HG03439 (cell line): ENCODE measurements at regions not wholly inside any gene's neighbourhood (a gene's known extent, or its start where the extent isn't known, plus 50 kb on each side); places are given as distances from the start of the nearest gene placed in this dataset.
"Not testable (repeated sequence)": the region's sequence is repeated elsewhere in the genome, so short reads cannot be mapped to it uniquely, and the experiment has no call there.

Experiments
- ATAC-seq: cut with Tn5 transposase; IDR thresholded peaks from one replicate; pipeline ENCODE4 v1.9.1; 2021; ENCODE audit warnings: mild to moderate bottlenecking, moderate library complexity; ENCODE audit not compliant: unreplicated experiment

DNA sequence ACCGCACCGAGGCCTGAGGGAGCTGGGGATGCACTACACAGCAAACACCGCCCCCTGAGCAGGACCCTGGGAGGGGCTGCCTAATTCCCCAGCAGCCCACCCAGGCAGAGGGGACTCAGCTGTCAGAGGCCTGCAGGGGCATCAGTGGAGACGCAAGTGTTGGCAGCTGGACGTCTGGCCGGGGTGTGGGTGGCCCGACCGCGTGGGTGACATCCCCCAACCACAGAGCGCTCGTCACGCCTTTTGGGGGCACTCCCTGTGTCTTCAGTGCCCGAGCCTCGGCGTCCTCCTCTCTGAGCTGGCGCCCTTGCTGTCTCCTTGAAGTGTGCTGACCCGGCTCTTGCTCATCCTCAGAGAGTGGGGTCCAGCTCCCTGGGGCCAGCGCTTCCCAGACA, 150.2 kb downstream of the BRD1 start:
- ATAC-seq, result no peak

DNA sequence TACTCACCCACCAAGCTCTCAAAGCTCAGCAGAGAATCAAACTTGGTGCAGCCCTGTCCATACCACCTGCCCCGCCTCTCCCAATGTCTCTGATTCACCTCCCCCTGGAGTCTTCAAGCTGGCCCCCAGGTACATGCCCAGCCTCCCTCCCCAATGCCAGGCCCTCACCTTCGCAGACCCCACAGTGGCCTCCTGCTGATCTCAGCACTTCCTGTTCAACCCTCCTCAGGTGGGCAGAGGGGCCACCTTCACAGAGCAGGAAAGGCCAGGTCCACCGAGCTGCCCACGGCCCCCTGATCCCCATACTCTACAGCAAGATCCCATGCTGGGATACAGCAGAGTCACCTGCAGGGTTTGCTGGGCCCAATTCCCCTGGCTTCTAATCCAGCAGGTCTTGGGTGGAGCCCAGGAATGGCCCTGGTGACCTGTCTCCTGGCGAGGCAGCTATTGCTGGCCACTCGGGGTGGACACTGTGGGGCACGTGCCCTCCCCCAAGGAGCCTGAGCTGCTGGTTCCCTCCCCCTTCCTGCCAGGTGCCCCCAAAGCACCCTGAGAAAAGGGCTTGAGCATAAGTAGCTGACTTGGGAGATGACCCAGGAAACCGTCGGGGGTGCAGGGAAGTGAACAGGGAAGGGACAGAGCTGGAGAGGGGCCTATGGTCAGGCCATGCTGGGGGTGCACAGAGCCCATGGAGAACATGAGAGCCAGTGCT, 150.7 kb downstream of the BRD1 start:
- no peak for ATAC-seq

DNA sequence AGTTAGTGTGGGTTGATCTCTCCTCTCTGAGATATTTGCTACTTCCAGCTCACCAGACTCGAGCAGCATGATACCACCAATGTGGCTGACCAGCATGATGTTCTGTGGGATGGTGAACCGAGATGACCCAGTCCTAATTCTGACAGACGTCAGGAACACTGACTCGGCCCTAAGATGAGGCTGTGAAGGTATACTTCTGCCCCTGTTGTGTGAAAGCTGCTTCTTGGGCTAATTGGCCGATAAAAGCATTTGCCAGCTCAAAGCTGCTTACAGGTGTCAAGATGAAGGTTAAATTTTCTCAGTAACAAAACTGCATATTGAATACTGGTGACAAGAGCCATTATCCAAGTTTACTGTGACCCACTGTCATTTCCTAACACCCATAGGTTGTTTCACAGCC, 151.4 kb downstream of the BRD1 start:
- no peak for ATAC-seq

DNA sequence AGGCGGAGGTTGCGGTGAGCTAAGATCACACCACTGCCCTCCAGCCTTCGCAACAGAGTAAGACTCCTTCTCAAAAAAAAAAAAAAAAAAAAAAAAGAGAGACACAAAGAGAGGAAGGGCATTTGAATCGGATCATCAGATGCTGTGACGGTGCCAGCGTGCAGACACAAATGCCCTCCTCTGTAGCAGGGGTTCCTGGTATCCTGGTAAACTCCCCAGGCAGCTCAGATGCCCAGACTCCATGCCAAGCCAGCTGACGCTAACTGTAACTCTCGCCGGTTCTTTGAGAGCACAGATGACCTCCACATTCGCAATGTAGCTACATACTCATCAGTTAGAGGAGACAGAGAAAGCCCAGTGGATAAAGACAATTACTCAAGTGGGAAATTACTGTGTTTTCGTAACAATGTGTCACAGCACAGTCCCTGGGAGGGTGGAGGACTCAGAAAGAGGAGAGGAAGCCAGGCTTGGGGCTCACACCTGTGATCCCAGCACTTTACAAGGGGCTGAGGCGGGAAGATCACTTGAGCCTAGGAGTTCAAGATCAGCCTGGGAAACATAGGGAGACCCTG, 153.1 kb downstream of the BRD1 start:
- ATAC-seq, result no peak

DNA sequence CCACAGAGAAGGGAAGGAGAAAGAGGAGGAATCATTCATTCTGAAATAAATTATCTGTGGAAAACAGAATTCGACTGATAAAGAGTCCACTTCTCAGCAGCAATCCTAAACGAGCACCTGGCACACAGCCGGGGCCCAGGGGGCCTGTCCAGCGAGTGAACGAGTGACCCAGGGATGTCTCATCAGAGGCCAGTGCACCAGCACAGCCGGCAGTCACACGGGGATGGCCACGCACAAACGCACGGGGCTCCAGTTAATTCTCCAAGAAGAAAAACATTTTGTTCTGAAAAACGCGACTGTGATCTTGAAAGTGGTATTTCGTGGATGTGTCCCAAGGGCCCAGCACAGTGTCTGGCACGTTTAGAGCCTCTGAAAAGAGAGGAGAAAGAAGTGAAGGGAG, 154.6 kb downstream of the BRD1 start:
- ATAC-seq, result no peak

DNA sequence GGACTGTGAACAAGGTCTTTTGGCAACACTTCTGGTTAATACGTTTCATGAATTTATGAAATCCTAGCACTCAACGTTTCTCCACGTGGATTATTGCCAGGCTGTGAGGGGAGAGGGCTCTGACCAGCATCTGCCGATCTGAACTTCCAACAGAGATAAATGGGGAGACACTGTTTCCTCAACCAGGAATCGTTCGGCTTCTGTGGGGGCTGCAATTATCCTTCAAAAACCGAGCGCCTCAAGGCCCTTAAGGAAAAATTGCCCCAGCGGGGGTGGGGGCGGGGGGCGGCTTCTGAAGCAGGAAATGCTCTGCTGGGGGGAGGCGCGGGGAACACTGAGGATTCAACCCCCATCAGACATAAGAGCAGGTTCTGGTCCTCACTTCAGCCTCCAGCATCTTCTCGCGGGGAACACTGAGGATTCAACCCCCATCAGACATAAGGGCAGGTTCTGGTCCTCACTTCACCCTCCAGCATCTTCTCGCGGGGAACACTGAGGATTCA, 155.6 kb downstream of the BRD1 start:
- ATAC-seq, result no peak

DNA sequence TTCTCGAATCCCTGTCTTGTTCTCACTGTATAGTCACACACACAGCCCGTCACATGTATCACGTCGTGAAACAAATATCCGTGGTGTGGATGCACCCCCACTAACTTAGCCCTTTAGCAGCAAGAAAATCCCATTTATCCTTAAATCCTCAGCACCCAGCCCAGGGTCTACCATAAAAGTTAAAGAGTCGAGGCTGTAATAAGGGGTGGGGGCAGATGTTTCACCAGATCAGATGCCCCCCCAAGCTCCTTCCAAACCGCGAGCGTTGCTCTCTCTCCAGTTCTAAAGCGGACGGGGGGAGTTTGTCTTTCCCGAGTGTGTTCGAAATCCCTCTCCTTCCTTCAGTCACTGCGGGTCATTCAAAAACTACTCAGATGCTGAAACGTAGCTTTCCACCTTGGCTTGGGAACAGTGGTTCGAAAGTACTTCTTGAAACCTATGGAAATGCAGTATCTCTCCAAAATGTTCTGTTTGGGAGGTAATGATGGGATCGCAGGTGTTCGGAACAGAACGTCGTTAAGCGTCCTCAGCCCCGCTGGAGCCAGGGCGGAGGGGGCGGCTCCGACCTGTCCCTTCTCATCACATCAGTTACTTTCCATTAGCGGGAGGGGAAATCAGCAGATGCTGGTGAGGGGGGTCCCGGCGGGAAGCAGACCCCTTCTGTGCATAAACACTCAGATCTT, 156.2 kb downstream of the BRD1 start:
- no peak for ATAC-seq

DNA sequence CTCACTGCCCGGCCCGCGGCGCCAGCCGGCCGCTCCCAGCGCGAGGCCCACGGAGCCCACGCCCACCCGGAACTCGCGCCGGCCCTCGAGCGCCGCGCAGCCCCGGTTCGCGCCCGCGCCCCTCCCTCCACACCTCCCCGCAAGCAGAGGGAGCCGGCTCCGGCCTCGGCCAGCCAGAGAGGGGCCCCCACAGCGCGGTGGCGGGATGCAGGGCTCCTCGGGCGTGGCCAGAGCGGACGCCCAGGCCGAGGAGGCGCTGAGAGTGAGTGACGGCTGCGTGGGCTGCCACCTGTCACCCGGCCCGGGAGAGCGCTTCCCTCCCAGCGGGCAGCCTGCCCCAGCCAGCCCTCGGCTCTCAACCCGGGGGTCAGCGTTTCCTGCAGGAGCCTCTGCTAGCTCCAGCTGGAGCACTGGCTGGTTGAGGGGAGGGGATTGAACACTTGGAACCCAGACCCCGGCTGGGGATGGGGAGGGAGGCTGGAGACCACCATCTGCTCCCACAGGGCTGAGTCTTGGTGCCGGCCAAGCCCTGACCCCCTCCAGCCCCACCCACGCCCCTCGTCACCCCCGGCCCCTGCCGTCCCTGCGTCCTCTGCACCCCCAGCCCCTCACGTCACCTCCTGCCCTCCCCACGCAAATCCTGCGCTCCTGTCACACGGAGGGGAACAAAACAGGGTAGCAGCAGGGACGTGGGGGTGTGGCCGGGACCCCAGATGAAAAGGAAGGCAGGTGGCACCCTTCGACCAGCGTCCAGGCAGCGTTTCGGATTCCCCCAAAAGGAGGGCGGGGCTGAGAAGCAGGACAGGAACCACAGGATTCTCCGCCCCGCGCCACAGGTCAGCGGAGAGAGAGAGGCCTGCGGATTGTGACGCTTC, 157.0 kb downstream of the BRD1 start:
- no peak for ATAC-seq

DNA sequence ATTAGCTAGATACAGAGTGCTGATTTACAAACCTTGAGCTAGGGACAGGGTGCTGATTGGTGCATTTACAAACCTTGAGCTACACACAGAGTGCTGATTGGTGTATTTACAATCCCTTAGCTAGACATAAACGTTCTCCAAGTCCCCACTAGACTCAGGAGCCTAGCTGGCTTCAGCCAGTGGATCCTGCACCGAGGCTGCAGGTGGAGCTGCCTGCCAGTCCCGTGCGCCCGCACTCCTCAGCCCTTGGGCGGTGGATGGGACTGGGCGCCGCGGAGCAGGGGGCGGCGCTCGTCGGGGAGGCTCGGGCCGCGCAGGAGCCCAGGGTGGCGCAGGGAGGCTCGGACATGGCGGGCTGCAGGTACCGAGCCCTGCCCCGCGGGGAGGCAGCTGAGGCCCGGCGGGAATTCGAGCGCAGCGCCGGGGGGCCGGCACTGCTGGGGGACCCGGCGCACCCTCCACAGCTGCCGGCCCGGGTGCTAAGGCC, 157.7 kb downstream of the BRD1 start:
- ATAC-seq, result not testable (repeated sequence)

DNA sequence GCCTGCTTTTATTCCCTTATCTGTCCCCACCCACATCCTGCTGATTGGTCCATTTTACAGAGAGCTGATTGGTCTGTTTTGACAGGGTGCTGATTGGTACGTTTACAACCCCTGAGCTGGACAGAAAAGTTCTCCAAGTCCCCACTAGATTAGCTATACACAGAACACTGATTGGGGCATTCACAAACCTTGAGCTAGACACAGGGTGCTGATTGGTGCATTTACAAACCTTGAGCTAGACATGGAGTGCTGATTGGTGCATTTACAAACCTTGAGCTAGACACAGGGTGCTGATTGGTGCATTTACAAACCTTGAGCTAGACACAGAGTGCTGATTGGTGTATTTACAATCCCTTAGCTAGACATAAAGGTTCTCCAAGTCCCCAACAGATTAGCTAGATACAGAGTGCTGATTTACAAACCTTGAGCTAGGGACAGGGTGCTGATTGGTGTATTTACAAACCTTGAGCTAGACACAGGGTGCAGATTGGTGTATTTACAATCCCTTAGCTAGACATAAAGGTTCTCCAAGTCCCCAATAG, 158.2 kb downstream of the BRD1 start:
- not testable (repeated sequence) for ATAC-seq

DNA sequence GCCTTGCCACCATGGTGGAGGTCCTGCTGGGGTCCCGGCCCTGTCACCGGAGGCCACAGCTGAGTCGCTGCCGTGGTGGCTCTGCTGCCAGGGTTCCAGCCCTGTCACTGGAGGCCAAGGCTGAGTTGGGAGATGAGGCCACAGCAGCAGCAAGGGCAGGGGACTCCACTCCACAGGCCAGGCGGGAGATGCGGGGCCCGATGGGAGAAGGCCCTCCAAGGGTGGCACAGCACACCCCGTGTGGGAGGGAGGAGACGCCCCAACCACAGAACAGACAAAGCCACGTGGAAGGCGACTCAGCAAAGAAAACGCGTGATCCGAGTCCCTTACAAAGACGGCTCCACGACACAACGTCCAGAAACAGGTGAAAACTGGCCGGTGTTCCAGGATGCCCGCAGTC, 159.3 kb downstream of the BRD1 start:
- ATAC-seq, result no peak

DNA sequence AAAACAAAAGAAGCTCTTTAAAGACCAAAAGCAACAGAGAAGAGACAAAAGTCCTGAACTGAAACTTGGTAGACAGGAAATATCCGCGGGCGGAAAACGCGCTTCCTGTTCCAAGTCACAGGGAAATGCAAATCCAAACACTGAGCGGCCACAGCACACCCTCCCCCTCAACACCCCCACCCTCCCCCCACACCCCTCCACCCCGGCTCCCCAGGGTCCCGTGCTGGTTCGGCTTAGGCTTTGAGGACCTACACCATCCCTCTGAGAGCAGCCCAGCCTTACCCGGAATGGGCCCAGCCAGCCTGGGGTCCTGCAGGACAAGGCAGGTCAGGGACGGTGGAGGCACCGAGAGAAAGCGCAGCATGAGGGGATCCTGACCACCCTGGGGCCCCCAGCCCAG, 160.4 kb downstream of the BRD1 start:
- no peak for ATAC-seq

DNA sequence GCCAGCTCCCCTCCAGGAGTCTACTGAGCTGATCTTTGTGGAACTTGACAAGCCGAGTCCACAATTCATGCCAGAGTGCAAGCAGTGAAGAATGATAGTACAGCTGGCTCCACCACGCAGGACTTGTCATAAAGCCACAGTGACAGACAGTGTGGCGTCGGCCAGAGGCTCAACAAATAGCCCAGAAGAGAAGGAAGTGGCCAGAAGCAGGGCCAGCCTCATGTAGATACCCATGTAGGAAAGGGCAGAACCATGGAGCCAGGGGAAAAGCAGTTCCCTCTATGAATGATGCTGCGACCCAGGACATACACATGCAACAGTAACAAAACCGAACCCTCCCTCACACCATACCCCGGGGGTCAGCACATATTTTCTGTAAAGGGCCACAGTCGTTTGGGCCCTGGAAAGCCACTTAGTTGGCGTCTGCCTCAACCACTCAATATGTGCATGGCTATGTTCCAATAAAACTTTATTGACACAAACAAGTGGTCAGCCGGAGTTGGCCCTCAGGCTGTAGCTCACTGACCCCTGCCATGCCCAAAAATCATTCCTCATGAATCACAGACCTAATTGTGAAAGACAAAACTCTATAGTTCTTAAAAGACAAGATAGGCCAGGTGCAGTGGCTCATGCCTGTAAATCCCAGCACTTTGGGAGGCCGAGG, 161.4 kb downstream of the BRD1 start:
- ATAC-seq, result no peak

DNA sequence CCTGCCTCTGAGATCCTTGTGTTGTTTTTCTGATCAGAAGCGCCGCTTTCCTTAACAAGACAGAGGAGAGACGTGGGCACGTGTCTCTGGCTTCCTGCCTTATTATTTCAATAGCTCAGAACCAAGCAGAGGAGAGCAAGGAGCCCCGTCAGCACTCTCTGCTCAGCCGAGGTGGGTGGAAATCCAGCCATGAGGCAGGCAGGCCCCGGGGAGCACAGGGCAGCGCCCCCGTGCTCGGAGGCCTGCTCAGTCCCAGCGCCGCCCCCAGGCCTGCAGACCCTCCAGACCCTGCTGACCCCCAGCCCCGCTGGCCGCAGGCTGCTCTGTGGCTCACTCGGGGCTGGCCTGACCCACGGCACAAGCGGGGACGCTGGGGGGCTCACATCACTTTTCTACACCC, 162.8 kb downstream of the BRD1 start:
- no peak for ATAC-seq

DNA sequence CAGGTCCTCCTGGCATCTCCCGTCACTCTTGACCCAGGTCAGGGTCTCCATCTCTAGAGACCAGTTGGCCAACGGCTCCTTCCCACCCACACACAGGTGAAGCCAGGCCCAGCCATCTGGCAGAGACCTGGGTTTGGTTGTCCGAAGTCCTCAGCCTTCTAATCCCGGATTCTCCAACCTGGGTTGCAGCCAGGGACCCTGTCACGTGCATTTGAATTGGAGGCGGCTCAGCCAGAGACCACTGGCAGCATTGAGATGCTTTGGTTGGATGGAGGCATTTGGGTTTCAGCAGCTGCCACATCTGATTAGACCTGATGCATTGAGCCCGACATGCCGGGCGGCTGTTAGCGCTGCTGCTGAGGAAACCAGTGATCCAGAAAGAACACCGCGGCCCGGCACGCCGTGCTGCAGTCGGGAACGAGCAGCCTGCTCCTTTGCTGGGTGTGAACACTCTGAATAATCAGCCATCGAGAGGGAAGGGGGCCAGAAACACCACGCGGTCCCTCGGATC, 163.2 kb downstream of the BRD1 start:
- no peak for ATAC-seq

DNA sequence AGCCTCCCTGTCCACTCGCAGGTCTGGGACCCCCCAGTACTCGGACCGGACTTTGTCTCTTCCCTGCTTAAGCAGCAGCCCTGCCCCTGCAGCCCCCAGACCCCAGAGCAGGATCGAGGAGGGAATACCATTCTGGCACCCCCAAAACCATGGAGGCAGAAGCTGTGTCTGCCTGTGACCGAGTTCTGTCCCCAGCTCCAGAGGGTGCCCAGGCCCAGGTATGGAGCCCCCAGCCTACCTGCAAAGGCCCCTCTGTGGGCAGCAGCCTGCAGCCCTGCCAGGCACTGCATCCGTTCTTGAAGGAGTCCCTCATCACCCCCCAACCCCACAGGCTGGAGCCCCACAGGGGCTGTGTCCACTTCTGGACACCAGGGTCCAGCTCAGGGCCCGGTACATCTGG, 163.8 kb downstream of the BRD1 start:
- no peak for ATAC-seq

DNA sequence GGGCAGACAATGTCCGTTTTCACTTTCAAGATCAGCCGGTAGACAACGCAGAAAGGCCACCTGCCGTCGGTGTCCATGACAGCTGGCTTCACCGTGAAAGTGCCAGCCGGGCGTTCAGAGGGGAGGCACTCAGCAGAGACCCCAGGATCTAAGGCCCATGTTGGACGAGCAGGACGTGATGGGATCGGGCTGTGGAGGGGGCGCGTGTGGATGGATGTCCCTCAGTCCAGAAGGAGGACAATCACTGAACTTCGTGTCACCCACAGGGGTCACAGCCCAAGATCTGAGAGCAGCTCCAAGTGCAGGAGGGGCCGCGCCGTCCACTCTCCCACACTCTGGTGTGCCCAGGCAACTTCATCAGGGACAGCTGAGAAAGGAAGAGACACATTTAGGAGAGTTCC, 164.4 kb downstream of the BRD1 start:
- no peak for ATAC-seq

DNA sequence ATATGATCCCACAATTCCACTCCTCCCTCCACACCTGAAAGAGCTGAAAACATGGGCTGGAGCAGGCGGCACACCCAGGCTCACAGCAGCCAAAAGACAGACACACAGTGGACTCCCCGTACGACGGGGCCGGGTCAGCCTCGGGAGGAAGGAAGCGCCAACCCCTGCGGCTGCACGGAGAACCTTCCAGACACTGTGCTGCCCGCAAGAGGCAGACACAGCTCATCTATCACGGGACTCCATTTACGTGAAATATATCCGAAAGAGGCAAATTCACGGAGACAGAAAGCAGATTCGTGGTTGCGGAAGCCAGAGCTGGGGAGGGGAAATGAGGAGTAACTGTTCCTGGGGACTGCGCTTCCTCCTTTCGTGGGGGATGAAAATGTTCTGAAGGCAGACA, 165.0 kb downstream of the BRD1 start:
- no peak for ATAC-seq

DNA sequence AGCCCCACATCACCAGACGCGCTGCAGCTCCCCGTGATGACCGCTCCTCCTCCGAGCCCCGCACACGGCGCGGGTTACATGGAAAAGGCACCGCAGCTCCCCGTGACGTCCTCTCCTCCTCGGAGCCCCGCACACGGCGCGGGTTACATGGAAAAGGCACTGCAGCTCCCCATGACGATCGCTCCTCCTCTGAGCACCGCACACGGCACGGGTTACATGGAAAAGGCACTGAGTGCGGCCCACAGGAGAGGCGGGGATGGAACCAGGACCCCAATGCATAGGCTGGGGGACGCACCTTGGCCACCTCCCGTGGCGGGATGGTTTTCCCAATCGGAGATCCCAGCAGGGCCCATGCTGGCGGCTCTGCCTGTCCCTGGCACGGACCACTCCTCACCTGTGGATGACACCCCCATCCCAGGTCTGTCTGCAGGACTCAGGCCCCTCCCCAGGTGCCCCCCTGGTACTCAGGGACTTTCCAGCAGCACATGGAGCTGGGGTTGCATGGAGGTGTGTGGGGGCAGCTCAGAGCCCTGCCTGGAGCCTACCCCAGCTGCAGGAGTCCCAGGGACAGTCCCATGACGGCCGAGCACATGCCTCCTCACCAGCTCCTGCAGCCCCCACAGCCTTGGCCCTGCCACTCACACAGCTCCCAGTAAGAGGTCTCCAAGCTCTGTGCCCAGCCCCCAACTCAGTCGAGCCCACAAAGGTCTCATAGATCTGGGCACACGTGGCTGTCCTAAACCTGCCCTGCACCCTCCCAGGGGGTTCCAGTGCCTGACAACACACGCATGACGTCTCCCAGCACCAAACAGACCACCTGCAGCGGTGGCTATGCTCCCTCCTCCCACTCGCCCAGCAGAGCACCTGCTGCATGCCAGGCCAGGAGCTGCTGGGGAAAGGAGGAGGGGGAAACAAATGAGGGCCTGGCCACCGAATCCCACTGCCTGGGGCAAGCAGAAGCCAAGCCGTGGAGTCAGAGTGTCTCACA, 166.6 kb downstream of the BRD1 start:
- ATAC-seq, result no peak
